Fibroblast of mammary gland (primary cell): ENCODE measurements at regions not wholly inside any gene's neighbourhood (a gene's known extent, or its start where the extent isn't known, plus 50 kb on each side); places are given as distances from the start of the nearest gene placed in this dataset.
A peak's percentile ranks its signal among the peaks of the same experiment; 100 is the strongest.

Experiments used
- DNase-seq: peaks from one replicate; pipeline ENCODE4 v3.0.0-alpha.2; 2010; ENCODE audit warnings: low read depth
- H3K4me3 ChIP-seq: 2 replicates; pipeline ENCODE4 v1.5.1; 2011; ENCODE audit warnings: low read depth, mild to moderate bottlenecking, low read length, moderate library complexity; ENCODE audit not compliant: control insufficient read depth
- TF ChIP-seq, protein P1 (sequence below): conservative IDR thresholded peaks from 2 replicates; pipeline ENCODE4 v1.5.1; 2011; ENCODE audit warnings: low read depth, low read length, inconsistent platforms; ENCODE audit not compliant: control insufficient read depth, insufficient read depth

- no peak for DNase-seq
- H3K4me3 ChIP-seq, result no peak overlapping the region
- TF ChIP-seq, protein P1, sequence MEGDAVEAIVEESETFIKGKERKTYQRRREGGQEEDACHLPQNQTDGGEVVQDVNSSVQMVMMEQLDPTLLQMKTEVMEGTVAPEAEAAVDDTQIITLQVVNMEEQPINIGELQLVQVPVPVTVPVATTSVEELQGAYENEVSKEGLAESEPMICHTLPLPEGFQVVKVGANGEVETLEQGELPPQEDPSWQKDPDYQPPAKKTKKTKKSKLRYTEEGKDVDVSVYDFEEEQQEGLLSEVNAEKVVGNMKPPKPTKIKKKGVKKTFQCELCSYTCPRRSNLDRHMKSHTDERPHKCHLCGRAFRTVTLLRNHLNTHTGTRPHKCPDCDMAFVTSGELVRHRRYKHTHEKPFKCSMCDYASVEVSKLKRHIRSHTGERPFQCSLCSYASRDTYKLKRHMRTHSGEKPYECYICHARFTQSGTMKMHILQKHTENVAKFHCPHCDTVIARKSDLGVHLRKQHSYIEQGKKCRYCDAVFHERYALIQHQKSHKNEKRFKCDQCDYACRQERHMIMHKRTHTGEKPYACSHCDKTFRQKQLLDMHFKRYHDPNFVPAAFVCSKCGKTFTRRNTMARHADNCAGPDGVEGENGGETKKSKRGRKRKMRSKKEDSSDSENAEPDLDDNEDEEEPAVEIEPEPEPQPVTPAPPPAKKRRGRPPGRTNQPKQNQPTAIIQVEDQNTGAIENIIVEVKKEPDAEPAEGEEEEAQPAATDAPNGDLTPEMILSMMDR, result no peak
Observed at GRCh38 chr5:123269436-123269835, 153.8 kb downstream of the CEP120 start.

- no peak for DNase-seq
- no peak overlapping the region for H3K4me3 ChIP-seq
- TF ChIP-seq, protein P1, result no peak
Observed at GRCh38 chr5:123266365-123266764, 156.8 kb downstream of the CEP120 start.

DNA sequence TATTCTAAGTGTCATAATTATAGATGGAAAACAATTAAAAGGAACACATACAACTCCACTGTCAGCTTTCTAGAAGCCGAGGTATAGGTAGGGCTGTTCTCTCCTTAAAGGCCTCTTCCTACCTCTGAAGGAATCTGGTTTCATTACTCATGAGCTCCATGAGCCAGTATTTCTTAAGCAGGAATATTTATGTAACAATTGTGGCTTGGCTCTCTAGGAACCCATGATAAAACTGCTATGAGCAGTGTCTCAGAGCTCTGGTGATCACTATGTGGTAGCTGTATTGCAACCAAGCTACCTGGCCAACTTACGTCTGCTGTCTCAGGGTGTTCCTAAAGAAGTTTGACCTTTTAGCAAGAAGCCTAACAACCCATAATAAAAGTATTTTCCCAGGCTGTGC lies 157.7 kb downstream of the CEP120 start:
- H3K4me3 ChIP-seq, result no peak overlapping the region
- TF ChIP-seq, protein P1, result no peak
- peak; percentile 33 for DNase-seq

- H3K4me3 ChIP-seq, result no peak overlapping the region
- TF ChIP-seq, protein P1, result no peak
- peak; percentile 20 for DNase-seq
Observed at GRCh38 chr5:123264394-123264793, 158.8 kb downstream of the CEP120 start.

DNA sequence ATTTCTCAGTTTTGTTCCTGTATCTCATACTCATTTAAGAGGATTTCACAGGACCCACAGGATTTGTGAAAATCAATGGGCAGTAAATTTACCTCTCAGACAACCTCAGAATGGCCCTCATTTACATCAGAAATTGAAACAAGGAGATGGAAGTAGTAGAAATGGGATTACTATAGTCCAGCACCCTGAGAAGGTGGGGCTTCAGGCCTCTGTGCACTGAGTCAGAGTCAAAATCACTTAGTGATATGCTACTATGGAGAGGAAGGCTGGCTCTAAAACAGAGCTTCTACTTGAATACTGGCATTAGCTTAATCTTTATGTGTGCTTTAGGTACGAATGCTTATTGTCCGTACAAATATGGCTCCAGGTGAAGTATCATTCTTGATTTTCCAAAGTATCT lies 159.3 kb downstream of the CEP120 start:
- no peak overlapping the region for H3K4me3 ChIP-seq
- TF ChIP-seq, protein P1, result no peak
- no peak for DNase-seq

DNA sequence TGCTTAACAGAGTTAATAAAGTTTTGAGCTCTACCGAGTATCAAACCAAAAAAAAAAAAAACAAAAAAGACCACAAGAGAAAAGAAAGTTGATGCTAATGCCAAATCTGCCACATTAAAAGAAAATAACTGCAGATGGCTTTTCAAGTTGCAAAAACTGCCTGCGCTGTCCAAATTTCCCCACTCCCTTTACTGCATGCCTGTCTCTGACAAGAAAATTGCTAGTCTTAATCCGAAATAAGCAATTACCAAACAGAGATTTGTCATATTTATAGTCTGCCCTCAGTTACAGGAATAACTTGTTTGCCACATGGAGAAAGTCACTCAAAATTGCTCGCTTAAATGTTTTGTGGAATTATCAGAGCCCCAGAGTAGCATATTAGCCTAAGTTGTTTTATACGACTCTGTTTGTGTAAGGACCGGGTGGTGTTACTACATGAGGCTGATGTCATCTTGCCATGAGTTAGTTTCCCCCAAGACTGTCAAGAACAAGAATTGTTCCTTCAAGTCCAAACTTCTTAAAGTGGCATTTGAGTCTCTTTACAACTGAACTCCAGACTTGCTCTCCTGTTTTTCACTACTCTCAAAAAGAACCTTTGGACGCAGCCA lies 160.9 kb downstream of the CEP120 start:
- DNase-seq, result no peak
- TF ChIP-seq, protein P1, result no peak

GRCh38 chr5:123261752-123262151 lies 161.5 kb downstream of the CEP120 start:
- TF ChIP-seq, protein P1, result no peak
- no peak overlapping the region for H3K4me3 ChIP-seq
- peak; percentile 76 for DNase-seq

More for the DNA sequence above, 160.9 kb downstream of the CEP120 start:
- H3K4me3 ChIP-seq, result no peak overlapping the region
